GM12878 (cell line): ENCODE measurements at regions not wholly inside any gene's neighbourhood (a gene's known extent, or its start where the extent isn't known, plus 50 kb on each side); places are given as distances from the start of the nearest gene placed in this dataset.

Source experiments
- ATAC-seq: fragments of 200-7000 bp; cut with Tn5 transposase; 3 replicates; pipeline ENCODE4 v1.9.1; 2020; ENCODE audit warnings: mild to moderate bottlenecking, moderate library complexity
- BruUV-seq: library from RNA; stranded (reverse); fragments of 400-500 nt; replicated peaks from 2 replicates; lab custom pipeline; 2021; lab: Mats Ljungman, UMichigan
- CTCF ChIA-PET: fragments of 300-600 bp; sonication (Branson Sonifier 250); formaldehyde crosslinking; extraction: SDS; loops from one replicate; lab custom pipeline; 2021; ENCODE audit warnings: inconsistent platforms; lab: Yijun Ruan, JAX
- POLR2A ChIA-PET: fragments of 350-600 bp; formaldehyde crosslinking; extraction: SDS; loops from one replicate; lab custom pipeline; 2021; ENCODE audit warnings: inconsistent platforms; lab: Charles Lee
- RAD21 ChIA-PET: fragments of 300-600 bp; sonication (Branson Sonifier 250); formaldehyde crosslinking; loops from one replicate; lab custom pipeline; 2023; ENCODE audit warnings: antibody characterized with exemption; ENCODE audit not compliant: unreplicated experiment; lab: Charles Lee
- SMC1A ChIA-PET: fragments of 300-600 bp; sonication (Branson Sonifier 250); formaldehyde crosslinking; loops from one replicate; lab custom pipeline; 2023; ENCODE audit not compliant: unreplicated experiment, uncharacterized antibody; lab: Charles Lee
- DNase-seq: peaks from one replicate; pipeline ENCODE4 v3.0.0-alpha.2; 2011; ENCODE audit warnings: low read depth, low spot score
- FAIRE-seq: peaks from 3 replicates; lab custom pipeline; 2011; peaks lifted over from hg19 to GRCh38; lab: Jason Lieb, UNC
- H2AFZ ChIP-seq: 2 replicates; pipeline ENCODE4 v1.6.0; 2011; ENCODE audit warnings: low read depth, low read length, control low read depth; ENCODE audit not compliant: control insufficient read depth
- H3K27ac ChIP-seq: 2 replicates; pipeline ENCODE4 v1.5.1; 2011; ENCODE audit warnings: control low read depth; ENCODE audit not compliant: control insufficient read depth, insufficient read depth
- H3K27me3 ChIP-seq, 2 experiments: replicated peaks in 1 of 2; 2 replicates each; pipeline versions ENCODE4 v1.6.0 to v1.6.1; 2011; ENCODE audit warnings: low read length in 1 of 2; ENCODE audit not compliant: control insufficient read depth in 2 of 2, insufficient read depth in 2 of 2
- H3K36me3 ChIP-seq, 2 experiments: 2 replicates each; pipeline ENCODE4 v1.5.1; 2011; ENCODE audit warnings: low read length in 1 of 2; ENCODE audit not compliant: control insufficient read depth in 2 of 2, insufficient read depth in 2 of 2
- H3K4me1 ChIP-seq: 2 replicates; pipeline ENCODE4 v1.6.1; 2011; ENCODE audit warnings: mild to moderate bottlenecking, low read length, moderate library complexity, mixed read lengths; ENCODE audit not compliant: control insufficient read depth, insufficient read depth
- H3K4me2 ChIP-seq: 2 replicates; pipeline ENCODE4 v1.6.0; 2011; ENCODE audit warnings: control low read depth; ENCODE audit not compliant: control insufficient read depth, insufficient read depth
- H3K4me3 ChIP-seq: fragments of 200-600 bp; sonication (generic); 2 replicates; pipeline ENCODE4 v1.5.1; 2016
- H3K79me2 ChIP-seq: 2 replicates; pipeline ENCODE4 v1.6.0; 2011; ENCODE audit warnings: low read length; ENCODE audit not compliant: control insufficient read depth, insufficient read depth
- H3K9ac ChIP-seq: 2 replicates; pipeline ENCODE4 v1.8.0; 2011; ENCODE audit warnings: low read length, control low read depth, mixed read lengths; ENCODE audit not compliant: control insufficient read depth, insufficient read depth
- H3K9me3 ChIP-seq: replicated peaks from 3 replicates; pipeline ENCODE4 v1.5.1; 2011; ENCODE audit warnings: mild to moderate bottlenecking, low read length; ENCODE audit not compliant: control insufficient read depth, insufficient read depth
- H4K20me1 ChIP-seq: 2 replicates; pipeline ENCODE4 v1.6.0; 2011; ENCODE audit not compliant: control insufficient read depth, insufficient read depth
- EGR1 ChIP-seq, 2 experiments: IDR thresholded peaks; 1 replicate in 1 of 2; 2 replicates in 1 of 2; pipeline ENCODE4 v1.6.1; 2011 to 2012; ENCODE audit warnings: low read depth in 2 of 2, low read length in 2 of 2, borderline replicate concordance in 1 of 2, mild to moderate bottlenecking in 1 of 2, moderate library complexity in 1 of 2
- ETV6 ChIP-seq, 2 experiments: fragments of 450-650 bp in 1 of 2; IDR thresholded peaks in 1 of 2; conservative IDR thresholded peaks in 1 of 2; 2 replicates each; pipeline ENCODE4 v1.6.1; 2014; ENCODE audit warnings: antibody characterized with exemption in 1 of 2, borderline replicate concordance in 1 of 2, low read depth in 1 of 2, mild to moderate bottlenecking in 1 of 2, moderate library complexity in 1 of 2
- HCFC1 ChIP-seq: fragments of 150-350 bp; IDR thresholded peaks from 2 replicates; pipeline ENCODE4 v1.6.1; 2014; ENCODE audit warnings: low read length
- MTA3 ChIP-seq: IDR thresholded peaks from 2 replicates; pipeline ENCODE4 v1.6.1; 2012; ENCODE audit warnings: low read length, inconsistent platforms, borderline replicate concordance
- MYB ChIP-seq: fragments of 150-350 bp; IDR thresholded peaks from 2 replicates; pipeline ENCODE4 v1.6.1; 2014; ENCODE audit warnings: mild to moderate bottlenecking, low read depth, low read length, borderline replicate concordance
- WGBS: methylation state at CpG from one replicate; pipeline ENCODE4 v1.1.6; 2016; ENCODE audit warnings: low lambda C conversion rate; ENCODE audit not compliant: insufficient replicate concordance, insufficient coverage; ENCODE audit errors: missing lambda C conversion rate; 5-methylcytosine and 5-hydroxymethylcytosine counted together
- in situ Hi-C: fragments of 300-500 bp; cut with MboI; formaldehyde crosslinking; loops from 9 replicates; pipeline ENCODE4 v1.14.3; 2018; ENCODE audit warnings: mixed read lengths
- intact Hi-C: fragments of 100-400 bp; cut with micrococcal nuclease; formaldehyde crosslinking; loops from one replicate; pipeline ENCODE4 v1.14.2; 2022; ENCODE audit not compliant: unreplicated experiment
- TF ChIP-seq, protein P1 (sequence below): fragments of 450-650 bp; conservative IDR thresholded peaks from 2 replicates; pipeline ENCODE4 v1.6.1; 2017; ENCODE audit warnings: mild to moderate bottlenecking, moderate library complexity

DNA sequence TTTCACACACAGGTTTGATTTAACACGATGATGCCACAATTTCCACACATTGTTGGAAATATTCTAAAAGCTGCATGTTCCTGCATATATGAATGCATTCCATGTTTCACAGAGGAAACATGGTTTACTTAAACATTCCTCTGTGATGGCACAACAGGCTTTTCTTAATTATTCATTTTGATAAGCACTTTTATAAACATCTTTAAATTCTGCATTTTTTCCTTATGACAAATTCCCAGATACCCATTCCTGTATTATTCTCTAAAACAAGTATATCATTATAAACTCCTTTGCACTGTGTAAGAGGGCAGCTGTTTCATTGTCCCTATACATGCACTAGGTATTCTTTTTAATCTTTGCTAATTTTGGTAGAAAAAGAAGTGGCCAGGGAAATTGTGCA lies 532.3 kb downstream of the SOX6 start:
- no peaks in the 10 kb centered on the region for H4K20me1 ChIP-seq
- H2AFZ ChIP-seq: no peak overlapping the region
- H3K36me3 ChIP-seq: no peaks in the 10 kb centered on the region
- H3K9ac ChIP-seq: no peak overlapping the region
- ChIA-PET CTCF (no interaction called here), POLR2A (no interaction called here), RAD21 (no interaction called here), SMC1A (no interaction called here)
- no peak for ATAC-seq
- no peak overlapping the region for H3K27ac ChIP-seq
- H3K4me3 ChIP-seq: no peak overlapping the region
- no peaks in the 10 kb centered on the region for H3K9me3 ChIP-seq
- no peak for TF ChIP-seq MYB
- no peak for TF ChIP-seq EGR1 (IDR thresholded peaks at IDR 0.05; ENCODE audit: borderline replicate concordance in 1 of 2, low read depth in 2 of 2, low read length in 2 of 2)
- TF ChIP-seq ETV6 (conservative IDR thresholded peaks at IDR 0.05 in 1 of 2, IDR thresholded peaks at IDR 0.05 in 1 of 2; ENCODE audit: borderline replicate concordance in 1 of 2, low read depth in 1 of 2): no peak
- TF ChIP-seq MTA3: no peak
- TF ChIP-seq HCFC1: no peak
- TF ChIP-seq, protein P1, sequence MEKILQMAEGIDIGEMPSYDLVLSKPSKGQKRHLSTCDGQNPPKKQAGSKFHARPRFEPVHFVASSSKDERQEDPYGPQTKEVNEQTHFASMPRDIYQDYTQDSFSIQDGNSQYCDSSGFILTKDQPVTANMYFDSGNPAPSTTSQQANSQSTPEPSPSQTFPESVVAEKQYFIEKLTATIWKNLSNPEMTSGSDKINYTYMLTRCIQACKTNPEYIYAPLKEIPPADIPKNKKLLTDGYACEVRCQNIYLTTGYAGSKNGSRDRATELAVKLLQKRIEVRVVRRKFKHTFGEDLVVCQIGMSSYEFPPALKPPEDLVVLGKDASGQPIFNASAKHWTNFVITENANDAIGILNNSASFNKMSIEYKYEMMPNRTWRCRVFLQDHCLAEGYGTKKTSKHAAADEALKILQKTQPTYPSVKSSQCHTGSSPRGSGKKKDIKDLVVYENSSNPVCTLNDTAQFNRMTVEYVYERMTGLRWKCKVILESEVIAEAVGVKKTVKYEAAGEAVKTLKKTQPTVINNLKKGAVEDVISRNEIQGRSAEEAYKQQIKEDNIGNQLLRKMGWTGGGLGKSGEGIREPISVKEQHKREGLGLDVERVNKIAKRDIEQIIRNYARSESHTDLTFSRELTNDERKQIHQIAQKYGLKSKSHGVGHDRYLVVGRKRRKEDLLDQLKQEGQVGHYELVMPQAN: no peak
- intact Hi-C loops (no loop called here), in situ Hi-C loops (no loop called here)
- H3K79me2 ChIP-seq: no peaks in the 10 kb centered on the region
- WGBS: 0% methylated on average over 1 of the region's 1 CpG
- FAIRE-seq: no peak
- no peaks in the 10 kb centered on the region for H3K4me1 ChIP-seq
- no peaks in the 10 kb centered on the region for H3K27me3 ChIP-seq
- DNase-seq: no peak
- no TSS peak for BruUV-seq
- no peak overlapping the region for H3K4me2 ChIP-seq
